A549 (cell line): ENCODE measurements at regions not wholly inside any gene's neighbourhood (a gene's known extent, or its start where the extent isn't known, plus 50 kb on each side); places are given as distances from the start of the nearest gene placed in this dataset.

ENCODE experiments used
- ATAC-seq, 2 experiments: fragments of 200-7000 bp in 1 of 2; fragments of >200 bp in 1 of 2; cut with Nextera tagmentation in 1 of 2; cut with Tn5 transposase in 1 of 2; 3 replicates each; pipeline versions ENCODE4 v1.8.0 to v1.9.1; 2018 to 2020; ENCODE audit warnings: mild to moderate bottlenecking in 1 of 2, moderate library complexity in 1 of 2
- CTCF ChIA-PET: fragments of 300-600 bp; sonication (Branson Sonifier 250); formaldehyde crosslinking; extraction: SDS; loops from one replicate; lab custom pipeline; 2021; ENCODE audit warnings: antibody characterized with exemption, inconsistent platforms; lab: Yijun Ruan, JAX
- POLR2A ChIA-PET: fragments of 350-600 bp; formaldehyde crosslinking; extraction: SDS; loops from one replicate; lab custom pipeline; 2021; ENCODE audit warnings: antibody characterized with exemption, inconsistent platforms; lab: Yijun Ruan, JAX
- DNase-seq, 2 experiments: peaks; one replicate each; pipeline versions ENCODE4 v3.0.0 to v3.0.0-alpha.2; 2011 to 2016; ENCODE audit warnings: low read depth in 1 of 2, low spot score in 1 of 2
- FAIRE-seq: peaks from 2 replicates; lab custom pipeline; 2011; peaks lifted over from hg19 to GRCh38; lab: Jason Lieb, UNC
- H3K27ac ChIP-seq, 2 experiments: fragments of >200 bp; sonication (Bioruptor Twin); formaldehyde crosslinking; 3 replicates each; pipeline ENCODE4 v1.5.1; 2016 to 2017
- H3K4me1 ChIP-seq: fragments of >200 bp; sonication (Bioruptor Twin); formaldehyde crosslinking; 3 replicates; pipeline ENCODE4 v1.6.1; 2016
- H3K4me2 ChIP-seq: fragments of >200 bp; sonication (Bioruptor Twin); formaldehyde crosslinking; 3 replicates; pipeline ENCODE4 v1.6.1; 2016
- H3K4me3 ChIP-seq: fragments of >200 bp; sonication (Bioruptor Twin); formaldehyde crosslinking; 3 replicates; pipeline ENCODE4 v1.5.1; 2016
- H3K9me3 ChIP-seq: fragments of >200 bp; sonication (Bioruptor Twin); formaldehyde crosslinking; 3 replicates; pipeline ENCODE4 v1.6.1; 2016
- BCL3 ChIP-seq: fragments of >200 bp; sonication (Bioruptor Twin); formaldehyde crosslinking; IDR thresholded peaks from 3 replicates; pipeline ENCODE4 v1.6.1; 2016
- E2F6 ChIP-seq: IDR thresholded peaks from 2 replicates; pipeline ENCODE4 v1.6.1; 2012; ENCODE audit warnings: low read depth, borderline replicate concordance
- EHF ChIP-seq: fragments of 250-450 bp; sonication (Bioruptor Pico); IDR thresholded peaks from 2 replicates; pipeline ENCODE4 v1.5.0; 2020; ENCODE audit warnings: mild to moderate bottlenecking
- EP300 ChIP-seq, 2 experiments: fragments of >200 bp; sonication (Bioruptor Twin); formaldehyde crosslinking; IDR thresholded peaks; 2 replicates in 1 of 2; 3 replicates in 1 of 2; pipeline ENCODE4 v1.6.1; 2016 to 2017
- ESRRA ChIP-seq: fragments of 150-350 bp; IDR thresholded peaks from 2 replicates; pipeline ENCODE4 v1.6.1; 2014; ENCODE audit warnings: mild to moderate bottlenecking, low read length, borderline replicate concordance
- FOSB ChIP-seq: fragments of 250-450 bp; sonication (Bioruptor Pico); IDR thresholded peaks from 2 replicates; pipeline ENCODE4 v1.5.0; 2020; ENCODE audit warnings: mild to moderate bottlenecking, moderate library complexity
- FOSL2 ChIP-seq, 2 experiments: fragments of 450-650 bp in 1 of 2; fragments of >200 bp in 1 of 2; sonication (Bioruptor Twin) in 1 of 2; formaldehyde crosslinking; IDR thresholded peaks; 2 replicates each; pipeline versions ENCODE4 v1.5.0 to v1.6.1; 2016 to 2020; ENCODE audit warnings: mild to moderate bottlenecking in 1 of 2, moderate library complexity in 1 of 2
- HEYL ChIP-seq: fragments of 250-450 bp; sonication (Bioruptor Pico); IDR thresholded peaks from 2 replicates; pipeline ENCODE4 v1.8.0; 2021; ENCODE audit warnings: mild to moderate bottlenecking, moderate library complexity
- JUNB ChIP-seq: fragments of >200 bp; sonication (Bioruptor Twin); formaldehyde crosslinking; IDR thresholded peaks from 2 replicates; pipeline ENCODE4 v1.6.1; 2016
- MAZ ChIP-seq: fragments of 150-350 bp; IDR thresholded peaks from 2 replicates; pipeline ENCODE4 v1.6.1; 2014; ENCODE audit warnings: antibody characterized with exemption, low read depth, low read length, borderline replicate concordance
- MYC ChIP-seq: IDR thresholded peaks from 2 replicates; pipeline ENCODE4 v1.6.1; 2012; ENCODE audit warnings: mild to moderate bottlenecking, inconsistent platforms, low read length, improper control_type of control experiment, borderline replicate concordance
- NFE2L2 ChIP-seq: fragments of 150-350 bp; conservative IDR thresholded peaks from 2 replicates; pipeline ENCODE4 v1.6.1; 2014; ENCODE audit warnings: low read length
- NR3C1 ChIP-seq: fragments of >200 bp; sonication (Bioruptor Twin); formaldehyde crosslinking; IDR thresholded peaks from 3 replicates; pipeline ENCODE4 v1.6.1; 2017
- PBX3 ChIP-seq: IDR thresholded peaks from 2 replicates; pipeline ENCODE4 v1.6.1; 2012
- RAD21 ChIP-seq, 2 experiments: fragments of >200 bp in 1 of 2; sonication (Bioruptor Twin) in 1 of 2; formaldehyde crosslinking in 1 of 2; IDR thresholded peaks in 1 of 2; conservative IDR thresholded peaks in 1 of 2; 2 replicates in 1 of 2; 3 replicates in 1 of 2; pipeline ENCODE4 v1.6.1; 2012 to 2018; ENCODE audit warnings: inconsistent platforms in 1 of 2
- RCOR1 ChIP-seq: fragments of 150-350 bp; IDR thresholded peaks from 2 replicates; pipeline ENCODE4 v1.6.1; 2014; ENCODE audit warnings: antibody characterized with exemption, low read length, low read depth
- REST ChIP-seq: fragments of 200-600 bp; sonication (generic); IDR thresholded peaks from 2 replicates; pipeline ENCODE4 v1.6.1; 2016; ENCODE audit warnings: antibody characterized with exemption, mild to moderate bottlenecking, moderate library complexity
- RNF2 ChIP-seq: fragments of 200-600 bp; sonication (generic); IDR thresholded peaks from 2 replicates; pipeline ENCODE4 v1.6.1; 2016; ENCODE audit warnings: low read depth, mild to moderate bottlenecking, antibody characterized with exemption, moderate library complexity, borderline replicate concordance
- TFCP2L1 ChIP-seq: fragments of 250-450 bp; sonication (Bioruptor Pico); IDR thresholded peaks from 2 replicates; pipeline ENCODE4 v1.5.0; 2021; ENCODE audit warnings: mild to moderate bottlenecking
- WGBS: methylation state at CpG from one replicate; pipeline ENCODE4 v1.1.6; 2017; ENCODE audit errors: missing lambda C conversion rate; 5-methylcytosine and 5-hydroxymethylcytosine counted together
- TF ChIP-seq, protein P1 (sequence below): fragments of 250-450 bp; sonication (Bioruptor Pico); IDR thresholded peaks from 2 replicates; pipeline ENCODE4 v1.5.0; 2020; ENCODE audit warnings: low read depth, mild to moderate bottlenecking, moderate library complexity
- TF ChIP-seq, protein P2 (sequence below): fragments of >200 bp; sonication (Bioruptor Twin); formaldehyde crosslinking; IDR thresholded peaks from 2 replicates; pipeline ENCODE4 v1.6.1; 2016

- no peaks in the 10 kb centered on the region for H3K9me3 ChIP-seq
- H3K4me3 ChIP-seq: no peak overlapping the region
- no peak for TF ChIP-seq JUNB
- no peak for TF ChIP-seq NR3C1
- no peak for TF ChIP-seq BCL3
- no peak for TF ChIP-seq TFCP2L1
- no peak for TF ChIP-seq HEYL (CRISPR knock-in tag)
- no peak for TF ChIP-seq REST
- no peak for TF ChIP-seq MAZ
- TF ChIP-seq MYC: no peak
- no peak for TF ChIP-seq RNF2
- no peak for TF ChIP-seq NFE2L2
- TF ChIP-seq EHF (CRISPR knock-in tag): no peak
- TF ChIP-seq E2F6: no peak
- TF ChIP-seq PBX3: no peak
- no peak overlapping the region for H3K27ac ChIP-seq
- CTCF ChIA-PET: interaction anchor here (3.3 kb wide), 1 partner anchor 8 kb away, joined by 10 read pairs; no protein-coding TSS in a partner anchor
- H3K4me2 ChIP-seq: no peak overlapping the region
- WGBS: 60% methylated on average over 10 of the region's 10 CpGs
- POLR2A ChIA-PET: no interaction called here
- ATAC-seq (no peak), DNase-seq (no peak), FAIRE-seq (no peak)
- H3K4me1 ChIP-seq: no peaks in the 10 kb centered on the region
Observed at GRCh38 chr11:13881226-13881905, 81.2 kb upstream of the SPON1 start.

DNA sequence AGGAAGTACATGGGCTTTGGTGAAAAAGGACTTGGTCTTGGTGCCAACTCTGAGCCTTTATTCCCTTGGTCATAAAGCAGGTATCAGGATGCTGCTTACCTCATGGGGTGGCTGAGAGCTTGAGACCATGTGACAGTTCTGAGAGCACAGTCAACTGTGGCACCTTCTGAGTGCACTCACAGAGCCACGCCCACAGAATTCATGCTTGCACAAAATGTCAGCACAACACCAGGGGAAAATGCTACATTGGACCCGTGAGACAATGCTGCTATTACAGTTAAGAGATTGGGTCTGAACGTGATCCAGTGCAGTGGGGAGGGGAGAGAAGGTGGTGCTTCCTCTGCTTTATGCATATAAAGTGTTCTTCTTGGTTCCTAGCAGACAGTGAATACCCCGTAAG, 79.5 kb upstream of the SPON1 start:
- CTCF ChIA-PET: interaction anchor here (0.6 to 3.3 kb wide), 2 partner anchors 10 to 83 kb away, joined by 3 to 10 read pairs; no protein-coding TSS in a partner anchor
- H3K9me3 ChIP-seq: no peaks in the 10 kb centered on the region
- DNase-seq: no peak
- FAIRE-seq: no peak
- ATAC-seq: no peak
- no peaks in the 10 kb centered on the region for H3K4me1 ChIP-seq
- H3K4me2 ChIP-seq: no peak overlapping the region
- 26% methylated on average over 4 of the region's 4 CpGs for WGBS
- H3K4me3 ChIP-seq: no peak overlapping the region
- TF ChIP-seq ESRRA: no peak
- TF ChIP-seq, protein P1, sequence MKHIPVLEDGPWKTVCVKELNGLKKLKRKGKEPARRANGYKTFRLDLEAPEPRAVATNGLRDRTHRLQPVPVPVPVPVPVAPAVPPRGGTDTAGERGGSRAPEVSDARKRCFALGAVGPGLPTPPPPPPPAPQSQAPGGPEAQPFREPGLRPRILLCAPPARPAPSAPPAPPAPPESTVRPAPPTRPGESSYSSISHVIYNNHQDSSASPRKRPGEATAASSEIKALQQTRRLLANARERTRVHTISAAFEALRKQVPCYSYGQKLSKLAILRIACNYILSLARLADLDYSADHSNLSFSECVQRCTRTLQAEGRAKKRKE: no peak
- TF ChIP-seq, protein P2, sequence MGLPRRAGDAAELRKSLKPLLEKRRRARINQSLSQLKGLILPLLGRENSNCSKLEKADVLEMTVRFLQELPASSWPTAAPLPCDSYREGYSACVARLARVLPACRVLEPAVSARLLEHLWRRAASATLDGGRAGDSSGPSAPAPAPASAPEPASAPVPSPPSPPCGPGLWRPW: no peak
- no peak for TF ChIP-seq RCOR1
- TF ChIP-seq NFE2L2: no peak
- no peak for TF ChIP-seq FOSB (CRISPR knock-in tag)
- no peak for TF ChIP-seq RAD21 (conservative IDR thresholded peaks at IDR 0.05 in 1 of 2, IDR thresholded peaks at IDR 0.05 in 1 of 2)
- no peak for TF ChIP-seq FOSL2 (IDR thresholded peaks at IDR 0.05)
- TF ChIP-seq FOSL2 (CRISPR knock-in tag; IDR thresholded peaks at IDR 0.05): no peak
- no peak for TF ChIP-seq EP300 (IDR thresholded peaks at IDR 0.05)
- POLR2A ChIA-PET: no interaction called here
- no peak overlapping the region for H3K27ac ChIP-seq
